WTC11 (cell line): ENCODE measurements at regions not wholly inside any gene's neighbourhood (a gene's known extent, or its start where the extent isn't known, plus 50 kb on each side); places are given as distances from the start of the nearest gene placed in this dataset.
"Not testable (repeated sequence)": the region's sequence is repeated elsewhere in the genome, so short reads cannot be mapped to it uniquely, and the experiment has no call there.

ENCODE experiments used
- CREB1 ChIP-seq: sonication (generic); formaldehyde crosslinking; IDR thresholded peaks from 2 replicates; pipeline ENCODE4 v1.8.0; 2023; ENCODE audit warnings: mild to moderate bottlenecking, missing genetic modification reagents
- FOXJ3 ChIP-seq: sonication (generic); formaldehyde crosslinking; IDR thresholded peaks from 2 replicates; pipeline ENCODE4 v1.9.0; 2021; ENCODE audit warnings: missing genetic modification reagents, mild to moderate bottlenecking, borderline replicate concordance
- FOXK1 ChIP-seq: sonication (generic); formaldehyde crosslinking; IDR thresholded peaks from 2 replicates; pipeline ENCODE4 v1.8.0; 2022; ENCODE audit warnings: mild to moderate bottlenecking, moderate library complexity, missing genetic modification reagents
- IRF1 ChIP-seq: sonication (generic); formaldehyde crosslinking; IDR thresholded peaks from 2 replicates; pipeline ENCODE4 v1.8.0; 2023; ENCODE audit warnings: missing genetic modification reagents
- KAT7 ChIP-seq: sonication (generic); formaldehyde crosslinking; IDR thresholded peaks from 2 replicates; pipeline ENCODE4 v1.8.1; 2023; ENCODE audit warnings: missing genetic modification reagents, mild to moderate bottlenecking, borderline replicate concordance
- TCF7 ChIP-seq: sonication (generic); formaldehyde crosslinking; IDR thresholded peaks from 2 replicates; pipeline ENCODE4 v1.8.0; 2022; ENCODE audit warnings: mild to moderate bottlenecking, low read depth, missing genetic modification reagents, moderate library complexity
- TEAD4 ChIP-seq: sonication (generic); formaldehyde crosslinking; IDR thresholded peaks from 2 replicates; pipeline ENCODE4 v1.8.0; 2022; ENCODE audit warnings: mild to moderate bottlenecking, missing genetic modification reagents
- ZBTB21 ChIP-seq: sonication (generic); formaldehyde crosslinking; IDR thresholded peaks from 2 replicates; pipeline ENCODE4 v1.8.1; 2023; ENCODE audit warnings: mild to moderate bottlenecking, missing genetic modification reagents, borderline replicate concordance
- TF ChIP-seq, protein P1 (sequence below): fragments of 200-600 bp; IDR thresholded peaks from 2 replicates; pipeline ENCODE4 v1.8.0; 2022; ENCODE audit warnings: antibody characterized with exemption
- TF ChIP-seq, protein P2 (sequence below): sonication (generic); formaldehyde crosslinking; IDR thresholded peaks from 2 replicates; pipeline ENCODE4 v1.8.0; 2022; ENCODE audit warnings: mild to moderate bottlenecking, missing genetic modification reagents
- TF ChIP-seq, protein P3 (sequence below): sonication (generic); formaldehyde crosslinking; IDR thresholded peaks from 2 replicates; pipeline ENCODE4 v1.8.1; 2023; ENCODE audit warnings: mild to moderate bottlenecking, missing genetic modification reagents
- TF ChIP-seq, protein P4 (sequence below): sonication (generic); formaldehyde crosslinking; IDR thresholded peaks from 2 replicates; pipeline ENCODE4 v1.8.1; 2023; ENCODE audit warnings: mild to moderate bottlenecking, moderate library complexity, missing genetic modification reagents
- TF ChIP-seq, protein P5 (sequence below): sonication (generic); formaldehyde crosslinking; IDR thresholded peaks from 2 replicates; pipeline ENCODE4 v1.8.0; 2022; ENCODE audit warnings: mild to moderate bottlenecking, missing genetic modification reagents

DNA sequence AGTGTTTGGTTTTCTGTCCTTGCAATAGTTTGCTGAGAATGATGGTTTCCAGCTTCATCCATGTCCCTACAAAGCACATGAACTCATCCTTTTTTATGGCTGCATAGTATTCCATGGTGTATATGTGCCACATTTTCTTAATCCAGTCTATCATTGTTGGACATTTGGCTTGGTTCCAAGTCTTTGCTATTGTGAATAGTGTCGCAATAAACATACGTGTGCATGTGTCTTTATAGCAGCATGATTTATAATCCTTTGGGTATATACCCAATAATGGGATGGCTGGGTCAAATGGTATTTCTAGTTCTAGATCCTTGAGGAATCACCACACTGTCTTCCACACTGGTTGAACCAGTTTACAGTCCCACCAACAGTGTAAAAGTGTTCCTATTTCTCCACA lies 269.8 kb upstream of the DCN start:
- not testable (repeated sequence) for TF ChIP-seq FOXJ3, TEAD4, IRF1, KAT7, ZBTB21, FOXK1, TCF7, CREB1 (CRISPR knock-in tag)
- TF ChIP-seq, protein P1, sequence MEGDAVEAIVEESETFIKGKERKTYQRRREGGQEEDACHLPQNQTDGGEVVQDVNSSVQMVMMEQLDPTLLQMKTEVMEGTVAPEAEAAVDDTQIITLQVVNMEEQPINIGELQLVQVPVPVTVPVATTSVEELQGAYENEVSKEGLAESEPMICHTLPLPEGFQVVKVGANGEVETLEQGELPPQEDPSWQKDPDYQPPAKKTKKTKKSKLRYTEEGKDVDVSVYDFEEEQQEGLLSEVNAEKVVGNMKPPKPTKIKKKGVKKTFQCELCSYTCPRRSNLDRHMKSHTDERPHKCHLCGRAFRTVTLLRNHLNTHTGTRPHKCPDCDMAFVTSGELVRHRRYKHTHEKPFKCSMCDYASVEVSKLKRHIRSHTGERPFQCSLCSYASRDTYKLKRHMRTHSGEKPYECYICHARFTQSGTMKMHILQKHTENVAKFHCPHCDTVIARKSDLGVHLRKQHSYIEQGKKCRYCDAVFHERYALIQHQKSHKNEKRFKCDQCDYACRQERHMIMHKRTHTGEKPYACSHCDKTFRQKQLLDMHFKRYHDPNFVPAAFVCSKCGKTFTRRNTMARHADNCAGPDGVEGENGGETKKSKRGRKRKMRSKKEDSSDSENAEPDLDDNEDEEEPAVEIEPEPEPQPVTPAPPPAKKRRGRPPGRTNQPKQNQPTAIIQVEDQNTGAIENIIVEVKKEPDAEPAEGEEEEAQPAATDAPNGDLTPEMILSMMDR = not testable (repeated sequence)
- TF ChIP-seq, protein P2, sequence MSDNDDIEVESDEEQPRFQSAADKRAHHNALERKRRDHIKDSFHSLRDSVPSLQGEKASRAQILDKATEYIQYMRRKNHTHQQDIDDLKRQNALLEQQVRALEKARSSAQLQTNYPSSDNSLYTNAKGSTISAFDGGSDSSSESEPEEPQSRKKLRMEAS (CRISPR knock-in tag) = not testable (repeated sequence)
- TF ChIP-seq, protein P3, sequence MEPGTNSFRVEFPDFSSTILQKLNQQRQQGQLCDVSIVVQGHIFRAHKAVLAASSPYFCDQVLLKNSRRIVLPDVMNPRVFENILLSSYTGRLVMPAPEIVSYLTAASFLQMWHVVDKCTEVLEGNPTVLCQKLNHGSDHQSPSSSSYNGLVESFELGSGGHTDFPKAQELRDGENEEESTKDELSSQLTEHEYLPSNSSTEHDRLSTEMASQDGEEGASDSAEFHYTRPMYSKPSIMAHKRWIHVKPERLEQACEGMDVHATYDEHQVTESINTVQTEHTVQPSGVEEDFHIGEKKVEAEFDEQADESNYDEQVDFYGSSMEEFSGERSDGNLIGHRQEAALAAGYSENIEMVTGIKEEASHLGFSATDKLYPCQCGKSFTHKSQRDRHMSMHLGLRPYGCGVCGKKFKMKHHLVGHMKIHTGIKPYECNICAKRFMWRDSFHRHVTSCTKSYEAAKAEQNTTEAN (CRISPR knock-in tag) = not testable (repeated sequence)
- TF ChIP-seq, protein P4, sequence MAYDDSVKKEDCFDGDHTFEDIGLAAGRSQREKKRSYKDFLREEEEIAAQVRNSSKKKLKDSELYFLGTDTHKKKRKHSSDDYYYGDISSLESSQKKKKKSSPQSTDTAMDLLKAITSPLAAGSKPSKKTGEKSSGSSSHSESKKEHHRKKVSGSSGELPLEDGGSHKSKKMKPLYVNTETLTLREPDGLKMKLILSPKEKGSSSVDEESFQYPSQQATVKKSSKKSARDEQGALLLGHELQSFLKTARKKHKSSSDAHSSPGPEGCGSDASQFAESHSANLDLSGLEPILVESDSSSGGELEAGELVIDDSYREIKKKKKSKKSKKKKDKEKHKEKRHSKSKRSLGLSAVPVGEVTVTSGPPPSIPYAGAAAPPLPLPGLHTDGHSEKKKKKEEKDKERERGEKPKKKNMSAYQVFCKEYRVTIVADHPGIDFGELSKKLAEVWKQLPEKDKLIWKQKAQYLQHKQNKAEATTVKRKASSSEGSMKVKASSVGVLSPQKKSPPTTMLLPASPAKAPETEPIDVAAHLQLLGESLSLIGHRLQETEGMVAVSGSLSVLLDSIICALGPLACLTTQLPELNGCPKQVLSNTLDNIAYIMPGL (CRISPR knock-in tag) = not testable (repeated sequence)
- TF ChIP-seq, protein P5, sequence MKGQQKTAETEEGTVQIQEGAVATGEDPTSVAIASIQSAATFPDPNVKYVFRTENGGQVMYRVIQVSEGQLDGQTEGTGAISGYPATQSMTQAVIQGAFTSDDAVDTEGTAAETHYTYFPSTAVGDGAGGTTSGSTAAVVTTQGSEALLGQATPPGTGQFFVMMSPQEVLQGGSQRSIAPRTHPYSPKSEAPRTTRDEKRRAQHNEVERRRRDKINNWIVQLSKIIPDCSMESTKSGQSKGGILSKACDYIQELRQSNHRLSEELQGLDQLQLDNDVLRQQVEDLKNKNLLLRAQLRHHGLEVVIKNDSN (CRISPR knock-in tag) = not testable (repeated sequence)
